ENCODE measurements at regions not wholly inside any gene's neighbourhood (a gene's known extent, or its start where the extent isn't known, plus 50 kb on each side); places are given as distances from the start of the nearest gene placed in this dataset.

- no peak overlapping the region for H3K4me3 ChIP-seq (replicated peaks; ENCODE audit: low read depth, low read length)
- TF ChIP-seq CTCF (IDR thresholded peaks at IDR 0.05; ENCODE audit: low read depth, low read length, missing control alignments): no peak
- DNase-seq (ENCODE audit: extremely low read depth, low read depth): no peak
Observed at GRCh38 chr4:180717451-180718033, 1525.7 kb upstream of the TENM3 start.

GRCh38 chr4:180721356-180721755 is 1521.8 kb upstream of the TENM3 start:
- no peak overlapping the region for H3K4me3 ChIP-seq (replicated peaks; ENCODE audit: low read depth, low read length)
- no peak for TF ChIP-seq CTCF (IDR thresholded peaks at IDR 0.05; ENCODE audit: low read depth, low read length, missing control alignments)

GRCh38 chr4:180726611-180727010 is 1516.6 kb upstream of the TENM3 start:
- no peak overlapping the region for H3K4me3 ChIP-seq (replicated peaks; ENCODE audit: low read depth, low read length)
- DNase-seq (ENCODE audit: extremely low read depth, low read depth): no peak
- no peak for TF ChIP-seq CTCF (IDR thresholded peaks at IDR 0.05; ENCODE audit: low read depth, low read length, missing control alignments)

More at GRCh38 chr4:180721356-180721755, 1521.8 kb upstream of the TENM3 start:
- DNase-seq (ENCODE audit: extremely low read depth, low read depth): no peak

- no peak overlapping the region for H3K4me3 ChIP-seq (replicated peaks; ENCODE audit: low read depth, low read length)
- no peak for DNase-seq (ENCODE audit: extremely low read depth, low read depth)
- no peak for TF ChIP-seq CTCF (IDR thresholded peaks at IDR 0.05; ENCODE audit: low read depth, low read length, missing control alignments)
Observed at GRCh38 chr4:180727478-180727877, 1515.7 kb upstream of the TENM3 start.

GRCh38 chr4:180734753-180735432 is 1508.3 kb upstream of the TENM3 start:
- no peak for DNase-seq (ENCODE audit: extremely low read depth, low read depth)
- TF ChIP-seq CTCF (IDR thresholded peaks at IDR 0.05; ENCODE audit: low read depth, low read length, missing control alignments): no peak

GRCh38 chr4:180741703-180742102 is 1501.5 kb upstream of the TENM3 start:
- no peak for DNase-seq (ENCODE audit: extremely low read depth, low read depth)
- no peak overlapping the region for H3K4me3 ChIP-seq (replicated peaks; ENCODE audit: low read depth, low read length)
- no peak for TF ChIP-seq CTCF (IDR thresholded peaks at IDR 0.05; ENCODE audit: low read depth, low read length, missing control alignments)

More at GRCh38 chr4:180734753-180735432, 1508.3 kb upstream of the TENM3 start:
- no peak overlapping the region for H3K4me3 ChIP-seq (replicated peaks; ENCODE audit: low read depth, low read length)

Data from HFF-Myc (cell line).